Nephron progenitor cell (in vitro differentiated cells): ENCODE measurements at regions not wholly inside any gene's neighbourhood (a gene's known extent, or its start where the extent isn't known, plus 50 kb on each side); places are given as distances from the start of the nearest gene placed in this dataset.

Experiments used
- DNase-seq: peaks from one replicate; pipeline ENCODE4 v3.0.0; 2021
- H3K27ac Mint-ChIP-seq: 2 replicates; pipeline ENCODE4 v1.8.0; 2021; ENCODE audit warnings: mild to moderate bottlenecking, moderate library complexity, mixed read lengths
- H3K27me3 Mint-ChIP-seq: 2 replicates; pipeline ENCODE4 v1.8.0; 2021; ENCODE audit warnings: mild to moderate bottlenecking, low read depth, mixed read lengths; ENCODE audit not compliant: poor library complexity
- H3K36me3 Mint-ChIP-seq: 2 replicates; pipeline ENCODE4 v1.8.0; 2021; ENCODE audit warnings: low read depth, mixed read lengths
- H3K4me1 Mint-ChIP-seq: 2 replicates; pipeline ENCODE4 v1.8.0; 2021; ENCODE audit warnings: mixed read lengths
- H3K4me3 Mint-ChIP-seq: 2 replicates; pipeline ENCODE4 v1.8.0; 2021; ENCODE audit warnings: mild to moderate bottlenecking, moderate library complexity, mixed read lengths
- H3K9me3 Mint-ChIP-seq: 2 replicates; pipeline ENCODE4 v1.8.0; 2021; ENCODE audit warnings: mild to moderate bottlenecking, moderate library complexity, mixed read lengths
- CTCF ChIP-seq: fragments of 200-600 bp; sonication (generic); IDR thresholded peaks from 2 replicates; pipeline ENCODE4 v1.5.0; 2021; ENCODE audit warnings: antibody characterized with exemption

DNA sequence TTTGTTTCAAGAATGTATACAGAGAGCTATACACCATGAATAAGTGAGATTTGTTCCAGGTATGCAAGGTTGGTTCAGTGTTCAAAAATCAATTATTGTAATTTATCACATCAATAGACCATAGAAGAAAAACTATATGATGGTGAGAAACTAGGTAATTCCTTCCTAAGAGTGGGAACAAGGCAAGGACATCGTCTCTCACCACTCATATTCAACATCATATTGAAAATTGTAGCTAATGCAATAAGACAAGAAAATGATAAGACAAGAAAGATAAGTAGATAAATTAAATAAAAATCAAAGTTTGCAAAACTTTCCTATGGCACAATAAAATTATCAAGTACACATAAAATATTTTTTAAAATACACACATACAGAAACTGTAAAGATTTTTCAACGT is 385.3 kb upstream of the COBL start:
- H3K4me3 Mint-ChIP-seq: no peak overlapping the region
- no peak overlapping the region for H3K27ac Mint-ChIP-seq
- H3K27me3 Mint-ChIP-seq: peaks cover 4% of the 10 kb centered on the region
- no peak for TF ChIP-seq CTCF
- peaks cover 16% of the 10 kb centered on the region for H3K9me3 Mint-ChIP-seq
- no peaks in the 10 kb centered on the region for H3K36me3 Mint-ChIP-seq
- no peak for DNase-seq
- H3K4me1 Mint-ChIP-seq: peaks cover 14% of the 10 kb centered on the region

DNA sequence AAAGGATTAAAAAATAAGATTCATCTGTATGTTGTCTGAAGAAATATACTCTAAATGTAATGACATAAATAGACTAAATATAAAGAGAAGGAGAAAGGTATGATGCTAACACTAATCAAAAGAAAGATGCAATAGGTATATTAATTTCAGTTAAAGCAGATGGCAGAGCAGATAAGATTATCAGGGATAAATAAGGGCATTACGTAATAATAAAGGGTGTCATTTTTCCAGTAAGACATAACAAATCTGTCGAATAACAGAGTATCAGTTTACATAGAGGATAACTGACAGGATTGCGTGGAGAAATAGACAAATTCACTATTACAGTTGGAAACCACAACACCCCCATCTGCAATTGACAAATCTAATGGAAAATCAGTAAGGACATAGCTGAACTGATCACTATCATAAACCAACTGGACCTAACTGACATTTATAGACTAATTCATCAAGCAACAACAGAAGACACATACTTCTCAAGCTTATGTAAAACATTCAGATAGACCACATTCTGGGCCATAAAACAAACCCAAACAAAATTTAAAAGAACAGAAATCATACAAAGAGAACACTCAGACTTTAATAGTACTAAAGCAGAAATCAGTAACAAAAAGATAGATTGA is 384.1 kb upstream of the COBL start:
- H3K4me3 Mint-ChIP-seq: no peak overlapping the region
- no peak overlapping the region for H3K27ac Mint-ChIP-seq
- TF ChIP-seq CTCF: no peak
- peaks cover 22% of the 10 kb centered on the region for H3K4me1 Mint-ChIP-seq
- H3K9me3 Mint-ChIP-seq: peaks cover 16% of the 10 kb centered on the region
- no peak for DNase-seq
- H3K27me3 Mint-ChIP-seq: peaks cover 4% of the 10 kb centered on the region
- H3K36me3 Mint-ChIP-seq: no peaks in the 10 kb centered on the region

GRCh38 chr7:51693258-51693657 is 376.6 kb upstream of the COBL start:
- H3K4me3 Mint-ChIP-seq: no peak overlapping the region
- peaks cover 4% of the 10 kb centered on the region for H3K27me3 Mint-ChIP-seq
- no peak for DNase-seq
- H3K4me1 Mint-ChIP-seq: peaks cover 9% of the 10 kb centered on the region
- TF ChIP-seq CTCF: no peak
- H3K27ac Mint-ChIP-seq: no peak overlapping the region
- no peaks in the 10 kb centered on the region for H3K9me3 Mint-ChIP-seq
- H3K36me3 Mint-ChIP-seq: no peaks in the 10 kb centered on the region

- Mint-ChIP-seq H3K4me1 (no peaks in the 10 kb centered on the region), H3K27me3 (peaks cover 4% of the 10 kb centered on the region), H3K36me3 (no peaks in the 10 kb centered on the region), H3K4me3 (no peak overlapping the region), H3K27ac (no peak overlapping the region), H3K9me3 (no peaks in the 10 kb centered on the region)
- DNase-seq: no peak
- TF ChIP-seq CTCF: no peak
These were observed 372.9 kb upstream of the COBL start for GRCh38 chr7:51689547-51689946.

- Mint-ChIP-seq H3K9me3 (peaks cover 4% of the 10 kb centered on the region), H3K27ac (no peak overlapping the region), H3K4me1 (peaks cover 4% of the 10 kb centered on the region), H3K36me3 (no peaks in the 10 kb centered on the region), H3K27me3 (peaks cover 4% of the 10 kb centered on the region), H3K4me3 (no peak overlapping the region)
- no peak for DNase-seq
- TF ChIP-seq CTCF: no peak
These were observed 369.2 kb upstream of the COBL start for GRCh38 chr7:51685794-51686193.

DNA sequence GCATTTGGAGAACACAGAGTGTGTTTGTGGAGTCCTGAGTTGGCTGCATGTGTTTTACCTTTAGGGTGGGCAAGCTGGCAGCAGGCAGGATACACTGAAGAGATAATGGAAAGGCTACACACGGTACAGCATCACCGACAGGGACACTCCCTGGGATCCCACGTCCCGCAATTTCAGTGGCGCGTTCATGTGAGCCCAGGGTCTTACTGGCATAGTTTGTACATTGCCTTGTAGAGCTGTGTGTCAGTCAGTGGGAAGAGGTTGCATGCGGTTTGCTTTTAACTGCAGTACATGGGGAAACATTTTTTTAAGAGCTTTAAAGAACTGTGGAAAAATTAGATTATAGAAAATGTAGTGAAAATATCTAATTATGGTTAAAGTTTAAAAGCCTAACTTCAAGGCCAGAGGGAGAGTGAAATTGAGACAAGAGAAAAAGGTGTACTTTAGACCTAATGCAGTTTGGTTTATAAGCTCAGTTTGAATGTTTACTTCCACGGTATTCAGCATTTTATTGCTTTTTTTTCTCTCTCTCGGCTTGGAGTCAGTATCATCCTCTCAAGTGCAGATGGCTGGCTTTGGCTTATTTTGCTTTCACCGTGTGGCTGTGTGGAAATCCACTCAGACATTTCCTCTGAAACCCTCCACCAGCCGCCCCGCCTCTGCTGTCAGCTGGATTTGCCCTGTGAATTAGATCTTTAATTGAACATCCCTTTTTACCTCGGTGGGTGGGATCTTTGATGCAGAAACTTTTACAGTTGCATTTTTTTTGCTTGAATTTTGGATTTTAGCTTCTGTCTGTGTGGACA is 364.2 kb upstream of the COBL start:
- Mint-ChIP-seq H3K27me3 (peaks cover 3% of the 10 kb centered on the region), H3K4me1 (peaks cover 9% of the 10 kb centered on the region), H3K27ac (peak overlapping the region; percentile 2), H3K4me3 (no peak overlapping the region), H3K9me3 (peaks cover 4% of the 10 kb centered on the region), H3K36me3 (no peaks in the 10 kb centered on the region)
- TF ChIP-seq CTCF: no peak
- DNase-seq: no peak
